HepG2 (cell line): ENCODE measurements at regions not wholly inside any gene's neighbourhood (a gene's known extent, or its start where the extent isn't known, plus 50 kb on each side); places are given as distances from the start of the nearest gene placed in this dataset.

Source experiments
- ATAC-seq: fragments of 200-7000 bp; cut with Tn5 transposase; 3 replicates; pipeline ENCODE4 v1.9.1; 2020; ENCODE audit warnings: mild to moderate bottlenecking, moderate library complexity
- BruUV-seq: library from RNA; stranded (reverse); fragments of 400-500 nt; replicated peaks from 2 replicates; lab custom pipeline; 2021; lab: Mats Ljungman, UMichigan
- CTCF ChIA-PET: fragments of 300-600 bp; formaldehyde crosslinking; extraction: SDS; loops from one replicate; lab custom pipeline; 2021; ENCODE audit warnings: low total read pairs, inconsistent platforms, low intra/inter-chr PET ratio; lab: Yijun Ruan, JAX
- POLR2A ChIA-PET: fragments of 350-600 bp; sonication (Branson Sonifier 250); formaldehyde crosslinking; loops from one replicate; lab custom pipeline; 2020; ENCODE audit warnings: antibody characterized with exemption, inconsistent platforms; lab: Yijun Ruan, JAX
- DNase-seq: peaks from one replicate; pipeline ENCODE4 v3.0.0-alpha.2; 2015; ENCODE audit warnings: low spot score
- FAIRE-seq: peaks from 3 replicates; lab custom pipeline; 2011; peaks lifted over from hg19 to GRCh38; lab: Jason Lieb, UNC
- H2AFZ ChIP-seq: one replicate; pipeline ENCODE4 v1.6.1; 2011; ENCODE audit warnings: low read length, inconsistent platforms
- H3K27ac ChIP-seq: fragments of 300-600 bp; 3 replicates; pipeline ENCODE4 v1.8.0; 2011; ENCODE audit warnings: mixed run types, mild to moderate bottlenecking, mixed read lengths, low read length, inconsistent platforms; ENCODE audit not compliant: insufficient read depth; ENCODE audit errors: extremely low read length
- H3K27me3 ChIP-seq, 2 experiments: fragments of 200-600 bp in 1 of 2; 2 replicates in 1 of 2; 3 replicates in 1 of 2; pipeline versions ENCODE4 v1.6.0 to v1.8.0; 2011; ENCODE audit warnings: low read length in 2 of 2, mild to moderate bottlenecking in 2 of 2, moderate library complexity in 2 of 2, inconsistent platforms in 1 of 2; ENCODE audit not compliant: insufficient read depth in 2 of 2, control insufficient read depth in 1 of 2
- H3K36me3 ChIP-seq, 2 experiments: fragments of 200-600 bp in 1 of 2; replicated peaks in 1 of 2; 2 replicates in 1 of 2; 3 replicates in 1 of 2; pipeline versions ENCODE4 v1.5.1 to v1.8.0; 2011; ENCODE audit warnings: low read length in 2 of 2, inconsistent platforms in 1 of 2; ENCODE audit not compliant: insufficient read depth in 2 of 2, control insufficient read depth in 1 of 2
- H3K4me1 ChIP-seq: 2 replicates; pipeline ENCODE4 v1.5.1; 2012; ENCODE audit warnings: low read length, inconsistent platforms; ENCODE audit not compliant: insufficient read depth
- H3K4me2 ChIP-seq: 2 replicates; pipeline ENCODE4 v1.6.0; 2011; ENCODE audit warnings: low read depth, low read length, inconsistent platforms
- H3K4me3 ChIP-seq, 3 experiments: fragments of 200-600 bp in 1 of 3; sonication (generic), shearing (Covaris generic) in 1 of 3; replicated peaks in 1 of 3; 2 replicates each; pipeline ENCODE4 v1.5.1; 2011 to 2016; ENCODE audit warnings: low read length in 3 of 3, inconsistent platforms in 2 of 3, low read depth in 2 of 3, mild to moderate bottlenecking in 2 of 3, control low read depth in 1 of 3, mixed read lengths in 1 of 3; ENCODE audit not compliant: insufficient read depth in 1 of 3
- H3K79me2 ChIP-seq: one replicate; pipeline ENCODE4 v1.6.1; 2011; ENCODE audit warnings: low read length, inconsistent platforms; ENCODE audit not compliant: insufficient read depth
- H3K9ac ChIP-seq: 2 replicates; pipeline ENCODE4 v1.6.0; 2011; ENCODE audit warnings: mild to moderate bottlenecking, low read depth, low read length, inconsistent platforms; ENCODE audit not compliant: insufficient read depth
- H3K9me3 ChIP-seq: 2 replicates; pipeline ENCODE4 v1.5.1; 2012; ENCODE audit warnings: mild to moderate bottlenecking, low read length
- H4K20me1 ChIP-seq: 2 replicates; pipeline ENCODE4 v1.6.0; 2011; ENCODE audit warnings: inconsistent platforms, mild to moderate bottlenecking, low read length, moderate library complexity; ENCODE audit not compliant: insufficient read depth
- CCAR2 ChIP-seq: fragments of 200-400 bp; formaldehyde crosslinking; optimal IDR thresholded peaks from 2 replicates; pipeline ENCODE3; 2018; ENCODE audit warnings: low read depth, mild to moderate bottlenecking, low read length, moderate library complexity
- CENPX ChIP-seq: sonication (generic); formaldehyde crosslinking; IDR thresholded peaks from 2 replicates; pipeline ENCODE4 v1.9.0; 2021; ENCODE audit warnings: mild to moderate bottlenecking, missing genetic modification reagents, moderate library complexity
- MAF1 ChIP-seq: sonication (generic); formaldehyde crosslinking; IDR thresholded peaks from 2 replicates; pipeline ENCODE4 v1.5.0; 2020; ENCODE audit warnings: missing genetic modification reagents, borderline replicate concordance
- MLLT10 ChIP-seq: sonication (generic); formaldehyde crosslinking; IDR thresholded peaks from 2 replicates; pipeline ENCODE4 v1.4.0; 2020; ENCODE audit warnings: missing genetic modification reagents
- PHF5A ChIP-seq: IDR thresholded peaks from one replicate; pipeline ENCODE4 v1.6.1; 2018; ENCODE audit warnings: low read depth, missing genetic modification reagents; ENCODE audit not compliant: unreplicated experiment
- POGK ChIP-seq: sonication (generic); formaldehyde crosslinking; conservative IDR thresholded peaks from 2 replicates; pipeline ENCODE4 v1.8.0; 2022; ENCODE audit warnings: mild to moderate bottlenecking, moderate library complexity, missing genetic modification reagents
- TRIM24 ChIP-seq: sonication (generic); formaldehyde crosslinking; IDR thresholded peaks from 2 replicates; pipeline ENCODE4 v1.8.0; 2022; ENCODE audit warnings: mild to moderate bottlenecking, missing genetic modification reagents
- ZBTB4 ChIP-seq: sonication (generic); formaldehyde crosslinking; IDR thresholded peaks from 2 replicates; pipeline ENCODE4 v1.4.0; 2020; ENCODE audit warnings: missing genetic modification reagents, mild to moderate bottlenecking, borderline replicate concordance
- ZMYM3 ChIP-seq: sonication (generic); formaldehyde crosslinking; IDR thresholded peaks from 2 replicates; pipeline ENCODE4 v1.5.1; 2020; ENCODE audit warnings: mild to moderate bottlenecking, missing genetic modification reagents
- ZNF207 ChIP-seq: fragments of 450-650 bp; IDR thresholded peaks from 2 replicates; pipeline ENCODE4 v1.6.1; 2016; ENCODE audit warnings: antibody characterized with exemption, borderline replicate concordance
- ZNF296 ChIP-seq: sonication (generic); formaldehyde crosslinking; conservative IDR thresholded peaks from 2 replicates; pipeline ENCODE4 v1.5.0; 2020; ENCODE audit warnings: mild to moderate bottlenecking, missing genetic modification reagents
- ZNF33A ChIP-seq: sonication (generic); formaldehyde crosslinking; IDR thresholded peaks from 2 replicates; pipeline ENCODE4 v1.5.1; 2020; ENCODE audit warnings: missing genetic modification reagents, mild to moderate bottlenecking, moderate library complexity, borderline replicate concordance
- ZNF672 ChIP-seq: sonication (generic); formaldehyde crosslinking; IDR thresholded peaks from 2 replicates; pipeline ENCODE4 v1.8.1; 2022; ENCODE audit warnings: missing genetic modification reagents
- WGBS: methylation state at CpG from one replicate; pipeline ENCODE4 v1.1.6; 2017; ENCODE audit warnings: low lambda C conversion rate; 5-methylcytosine and 5-hydroxymethylcytosine counted together
- in situ Hi-C: cut with HindIII; loops from 2 replicates; pipeline ENCODE4 v1.10.0; 2017; ENCODE audit warnings: low pct_unique_long_range_greater_than_20kb; ENCODE audit not compliant: extremely low pct_ligation_motif_present
- intact Hi-C: fragments of 100-400 bp; cut with micrococcal nuclease; formaldehyde crosslinking; loops from one replicate; pipeline ENCODE4 v1.10.0; 2022; ENCODE audit not compliant: unreplicated experiment

- H3K4me2 ChIP-seq = no peak overlapping the region
- intact Hi-C loops = no loop called here
- H3K4me1 ChIP-seq = no peaks in the 10 kb centered on the region
- no peak overlapping the region for H3K9ac ChIP-seq
- no peak for ATAC-seq
- no peak for FAIRE-seq
- in situ Hi-C loops = no loop called here
- no TSS peak for BruUV-seq
- DNase-seq = no peak
- ChIA-PET CTCF (no interaction called here), POLR2A (no interaction called here)
- no peaks in the 10 kb centered on the region for H3K36me3 ChIP-seq
- H3K27ac ChIP-seq = no peak overlapping the region
- no peak overlapping the region for H2AFZ ChIP-seq
- no peaks in the 10 kb centered on the region for H3K79me2 ChIP-seq
- H3K9me3 ChIP-seq = no peaks in the 10 kb centered on the region
- TF ChIP-seq ZNF296 (CRISPR knock-in tag) = no peak
- no peak for TF ChIP-seq ZNF672
- TF ChIP-seq TRIM24 = no peak
- no peak for TF ChIP-seq ZNF207
- no peak for TF ChIP-seq PHF5A
- TF ChIP-seq MAF1 = no peak
- TF ChIP-seq POGK (CRISPR knock-in tag) = no peak
- TF ChIP-seq ZNF33A (CRISPR knock-in tag) = no peak
- no peak for TF ChIP-seq ZBTB4
- no peak for TF ChIP-seq MLLT10 (CRISPR knock-in tag)
- TF ChIP-seq CENPX (CRISPR knock-in tag) = no peak
- TF ChIP-seq CCAR2 = no peak
- TF ChIP-seq ZMYM3 (CRISPR knock-in tag) = no peak
- no peak overlapping the region for H3K4me3 ChIP-seq
- no peaks in the 10 kb centered on the region for H4K20me1 ChIP-seq
- H3K27me3 ChIP-seq = no peaks in the 10 kb centered on the region
- 2% methylated on average over 1 of the region's 1 CpG for WGBS
Measured at GRCh38 chr3:106435899-106436453, 567.2 kb upstream of the CBLB start.
